CD14-positive monocyte (primary cell): ENCODE measurements at regions not wholly inside any gene's neighbourhood (a gene's known extent, or its start where the extent isn't known, plus 50 kb on each side); places are given as distances from the start of the nearest gene placed in this dataset.

Experiments used
- DNase-seq, 3 donors: peaks; one replicate each; pipeline ENCODE4 v3.0.0-alpha.2; 2011 to 2022
- H2AFZ ChIP-seq: 2 replicates; pipeline ENCODE4 v1.6.0; 2012; ENCODE audit warnings: mild to moderate bottlenecking, low read depth, low read length, inconsistent platforms; ENCODE audit not compliant: insufficient read depth, poor library complexity, severe bottlenecking
- H3K27ac ChIP-seq, 2 donors: 1 replicate in 1 of 2; 2 replicates in 1 of 2; pipeline ENCODE4 v1.5.1; 2012 to 2013; ENCODE audit warnings: low read length in 2 of 2, control low read depth in 1 of 2, inconsistent platforms in 1 of 2, low read depth in 1 of 2, mild to moderate bottlenecking in 1 of 2
- H3K27me3 ChIP-seq, 2 donors: one replicate each; pipeline versions ENCODE4 v1.6.0 to v1.6.1; 2011 to 2013; ENCODE audit warnings: low read length in 2 of 2; ENCODE audit not compliant: control insufficient read depth in 2 of 2, insufficient read depth in 2 of 2
- H3K36me3 ChIP-seq, 2 donors: replicated peaks in 1 of 2; 1 replicate in 1 of 2; 2 replicates in 1 of 2; pipeline versions ENCODE4 v1.5.1 to v1.6.1; 2012 to 2013; ENCODE audit warnings: low read length in 2 of 2, control low read depth in 1 of 2, inconsistent platforms in 1 of 2, mild to moderate bottlenecking in 1 of 2; ENCODE audit not compliant: insufficient read depth in 2 of 2, control insufficient read depth in 1 of 2
- H3K4me1 ChIP-seq, 2 donors: 1 replicate in 1 of 2; 2 replicates in 1 of 2; pipeline versions ENCODE4 v1.5.1 to v1.6.1; 2012 to 2013; ENCODE audit warnings: low read length in 2 of 2, control low read depth in 1 of 2, inconsistent platforms in 1 of 2, mild to moderate bottlenecking in 1 of 2, moderate library complexity in 1 of 2; ENCODE audit not compliant: insufficient read depth in 2 of 2, control insufficient read depth in 1 of 2
- H3K4me2 ChIP-seq: replicated peaks from 2 replicates; pipeline ENCODE3; 2012; ENCODE audit warnings: low read length, moderate library complexity, mild to moderate bottlenecking; ENCODE audit not compliant: poor library complexity, severe bottlenecking; ENCODE audit errors: extremely low read depth
- H3K4me3 ChIP-seq, 3 experiments: fragments of 200-600 bp in 1 of 3; sonication (generic) in 1 of 3; replicated peaks in 1 of 3; 1 replicate in 2 of 3; 2 replicates in 1 of 3; pipeline ENCODE4 v1.5.1; 2011 to 2013; ENCODE audit warnings: low read length in 3 of 3, mild to moderate bottlenecking in 3 of 3, control low read depth in 2 of 3, low read depth in 2 of 3, inconsistent platforms in 1 of 3, moderate library complexity in 1 of 3
- H3K79me2 ChIP-seq: 2 replicates; pipeline ENCODE4 v1.6.0; 2012; ENCODE audit warnings: mild to moderate bottlenecking, control low read depth, inconsistent platforms, low read length, moderate library complexity; ENCODE audit not compliant: insufficient read depth
- H3K9ac ChIP-seq: 2 replicates; pipeline ENCODE4 v1.6.0; 2017; ENCODE audit warnings: low read length, mild to moderate bottlenecking; ENCODE audit not compliant: insufficient read depth, poor library complexity, severe bottlenecking
- H3K9me3 ChIP-seq, 2 donors: replicated peaks in 1 of 2; 1 replicate in 1 of 2; 2 replicates in 1 of 2; pipeline versions ENCODE4 v1.5.1 to v1.6.1; 2012 to 2013; ENCODE audit warnings: low read length in 2 of 2, control low read depth in 1 of 2; ENCODE audit not compliant: control insufficient read depth in 1 of 2, insufficient read depth in 1 of 2
- H4K20me1 ChIP-seq: 2 replicates; pipeline ENCODE4 v1.6.0; 2012; ENCODE audit warnings: mild to moderate bottlenecking, low read length, control low read depth, moderate library complexity; ENCODE audit not compliant: insufficient read depth
- H3K27ac Mint-ChIP-seq, 7 donors: one replicate each; pipeline ENCODE4 v1.8.0; 2020; ENCODE audit warnings: mild to moderate bottlenecking in 7 of 7, mixed read lengths in 7 of 7, moderate library complexity in 6 of 7, inconsistent platforms in 2 of 7
- H3K27me3 Mint-ChIP-seq, 3 donors: one replicate each; pipeline ENCODE4 v1.8.0; 2021 to 2022; ENCODE audit warnings: low read depth in 3 of 3, mild to moderate bottlenecking in 3 of 3, mixed read lengths in 3 of 3, moderate library complexity in 3 of 3, inconsistent platforms in 1 of 3
- H3K36me3 Mint-ChIP-seq, 2 donors: one replicate each; pipeline ENCODE4 v1.8.0; 2020; ENCODE audit warnings: mixed read lengths in 2 of 2, inconsistent platforms in 1 of 2, mild to moderate bottlenecking in 1 of 2
- H3K4me1 Mint-ChIP-seq: one replicate; pipeline ENCODE4 v1.8.0; 2020; ENCODE audit warnings: mild to moderate bottlenecking, mixed read lengths
- H3K4me3 Mint-ChIP-seq, 2 donors: one replicate each; pipeline ENCODE4 v1.8.0; 2020; ENCODE audit warnings: mild to moderate bottlenecking in 2 of 2, mixed read lengths in 2 of 2, moderate library complexity in 1 of 2
- H3K9me3 Mint-ChIP-seq, 7 donors: one replicate each; pipeline ENCODE4 v1.8.0; 2020 to 2022; ENCODE audit warnings: mixed read lengths in 7 of 7, mild to moderate bottlenecking in 6 of 7, moderate library complexity in 6 of 7, inconsistent platforms in 2 of 7
- WGBS: methylation state at CpG from one replicate; pipeline ENCODE4 v1.1.5; 2013; ENCODE audit warnings: missing lambda C conversion rate; ENCODE audit not compliant: insufficient coverage; 5-methylcytosine and 5-hydroxymethylcytosine counted together
- intact Hi-C, 2 donors: fragments of 100-400 bp; cut with micrococcal nuclease; formaldehyde crosslinking; loops; one replicate each; pipeline versions ENCODE4 v1.15.0 to v1.15.1; 2023
- TF ChIP-seq, protein P1 (sequence below): fragments of 200-600 bp; IDR thresholded peaks from one replicate; pipeline ENCODE4 v1.8.0; 2022; ENCODE audit warnings: antibody characterized with exemption, mild to moderate bottlenecking

DNA sequence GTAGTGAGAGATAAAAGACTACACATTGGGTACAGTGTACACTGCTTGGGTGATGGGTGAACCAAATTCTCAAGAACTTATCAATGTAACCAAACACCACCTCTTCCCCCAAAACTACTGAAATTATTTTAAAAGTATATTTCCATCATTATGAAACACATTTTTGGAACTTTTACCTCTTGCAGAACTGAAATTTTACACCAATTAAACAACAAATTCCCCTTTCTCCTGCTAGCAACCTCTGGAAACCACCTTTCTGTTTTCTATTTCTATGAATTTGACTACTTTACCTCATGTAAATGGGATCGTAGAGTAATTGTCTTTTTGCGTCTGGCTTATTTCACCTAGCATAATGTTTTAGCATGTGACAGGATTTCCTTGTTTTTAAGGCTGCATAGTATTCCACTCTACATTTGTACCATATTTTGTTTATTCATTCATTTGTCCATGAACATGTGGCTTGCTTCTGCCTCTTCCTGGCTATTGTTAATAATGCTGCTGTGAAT lies 149.9 kb upstream of the PHACTR1 start:
- Mint-ChIP-seq H3K4me3 (no peak overlapping the region), H3K9me3 (peaks cover 0 to 8% (median 2%) of the 10 kb centered on the region in 7 donors), H3K36me3 (no peaks in the 10 kb centered on the region), H3K4me1 (no peaks in the 10 kb centered on the region), H3K27me3 (peaks cover 0 to 3% (median 0%) of the 10 kb centered on the region in 3 donors), H3K27ac (no peak overlapping the region)
- Histone ChIP-seq H3K9me3 (peaks cover 0 to 3% of the 10 kb centered on the region in 2 donors), H3K27ac (no peak overlapping the region), H3K4me2 (no peak overlapping the region), H3K4me1 (no peaks in the 10 kb centered on the region), H3K9ac (no peak overlapping the region), H3K79me2 (no peaks in the 10 kb centered on the region), H2AFZ (no peak overlapping the region), H3K36me3 (no peaks in the 10 kb centered on the region), H3K4me3 (no peak overlapping the region), H3K27me3 (no peaks in the 10 kb centered on the region), H4K20me1 (no peaks in the 10 kb centered on the region)
- no CpG with 5 or more reads among the region's 2 CpGs for WGBS
- intact Hi-C loops: no loop called here
- DNase-seq: no peak
- TF ChIP-seq, protein P1, sequence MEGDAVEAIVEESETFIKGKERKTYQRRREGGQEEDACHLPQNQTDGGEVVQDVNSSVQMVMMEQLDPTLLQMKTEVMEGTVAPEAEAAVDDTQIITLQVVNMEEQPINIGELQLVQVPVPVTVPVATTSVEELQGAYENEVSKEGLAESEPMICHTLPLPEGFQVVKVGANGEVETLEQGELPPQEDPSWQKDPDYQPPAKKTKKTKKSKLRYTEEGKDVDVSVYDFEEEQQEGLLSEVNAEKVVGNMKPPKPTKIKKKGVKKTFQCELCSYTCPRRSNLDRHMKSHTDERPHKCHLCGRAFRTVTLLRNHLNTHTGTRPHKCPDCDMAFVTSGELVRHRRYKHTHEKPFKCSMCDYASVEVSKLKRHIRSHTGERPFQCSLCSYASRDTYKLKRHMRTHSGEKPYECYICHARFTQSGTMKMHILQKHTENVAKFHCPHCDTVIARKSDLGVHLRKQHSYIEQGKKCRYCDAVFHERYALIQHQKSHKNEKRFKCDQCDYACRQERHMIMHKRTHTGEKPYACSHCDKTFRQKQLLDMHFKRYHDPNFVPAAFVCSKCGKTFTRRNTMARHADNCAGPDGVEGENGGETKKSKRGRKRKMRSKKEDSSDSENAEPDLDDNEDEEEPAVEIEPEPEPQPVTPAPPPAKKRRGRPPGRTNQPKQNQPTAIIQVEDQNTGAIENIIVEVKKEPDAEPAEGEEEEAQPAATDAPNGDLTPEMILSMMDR: no peak

DNA sequence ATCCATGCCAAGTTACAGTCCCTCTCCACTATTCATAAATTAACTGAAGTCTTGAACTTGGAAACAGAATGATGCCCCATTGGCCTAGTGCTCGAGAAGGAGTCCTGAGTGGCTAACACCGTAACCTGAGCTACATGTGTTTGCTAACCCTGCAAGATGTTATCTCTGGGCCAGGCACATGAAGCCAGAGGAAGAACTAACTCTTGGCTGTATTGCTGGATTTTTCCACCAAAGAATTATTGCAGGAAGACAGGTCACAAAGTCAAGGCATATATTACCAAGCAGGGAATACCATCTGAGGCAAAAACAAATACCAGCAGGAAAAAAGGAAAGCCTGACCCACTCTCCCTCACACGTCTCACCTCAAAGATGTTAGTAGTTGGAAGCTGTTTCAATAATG lies 148.9 kb upstream of the PHACTR1 start:
- peaks cover 0 to 3% (median 0%) of the 10 kb centered on the region in 3 donors for H3K27me3 Mint-ChIP-seq
- H3K9me3 Mint-ChIP-seq: peaks cover 0 to 3% (median 0%) of the 10 kb centered on the region in 7 donors
- H3K79me2 ChIP-seq: no peaks in the 10 kb centered on the region
- no peak overlapping the region for H2AFZ ChIP-seq
- H3K4me3 ChIP-seq: no peak overlapping the region
- no peaks in the 10 kb centered on the region for H3K4me1 Mint-ChIP-seq
- no peaks in the 10 kb centered on the region for H4K20me1 ChIP-seq
- no peaks in the 10 kb centered on the region for H3K4me1 ChIP-seq
- DNase-seq: no peak
- no peak overlapping the region for H3K4me3 Mint-ChIP-seq
- no peak overlapping the region for H3K27ac Mint-ChIP-seq
- TF ChIP-seq, protein P1: no peak
- no peaks in the 10 kb centered on the region for H3K9me3 ChIP-seq
- no peak overlapping the region for H3K27ac ChIP-seq
- H3K36me3 Mint-ChIP-seq: no peaks in the 10 kb centered on the region
- no peak overlapping the region for H3K4me2 ChIP-seq
- WGBS: 94% methylated on average over 2 of the region's 3 CpGs
- no peaks in the 10 kb centered on the region for H3K27me3 ChIP-seq
- no peak overlapping the region for H3K9ac ChIP-seq
- intact Hi-C loops: no loop called here
- H3K36me3 ChIP-seq: no peaks in the 10 kb centered on the region
